Left lobe of liver (tissue), 2 donors: ENCODE measurements at regions not wholly inside any gene's neighbourhood (a gene's known extent, or its start where the extent isn't known, plus 50 kb on each side); places are given as distances from the start of the nearest gene placed in this dataset.
A peak's percentile ranks its signal among the peaks of the same experiment; 100 is the strongest.

Source experiments
- ATAC-seq: fragments of 200-7000 bp; cut with Tn5 transposase; one replicate; pipeline ENCODE4 v1.9.1; 2020; ENCODE audit warnings: mild to moderate bottlenecking, moderate library complexity
- DNase-seq: peaks from one replicate; pipeline ENCODE4 v3.0.0-alpha.2; 2020; ENCODE audit warnings: low spot score
- donor health status: DM: no; HTN: no; CAD: no; lungs with moderate emphysema.
- donor health status: DM: no; HTN: yes; CAD: no.

DNA sequence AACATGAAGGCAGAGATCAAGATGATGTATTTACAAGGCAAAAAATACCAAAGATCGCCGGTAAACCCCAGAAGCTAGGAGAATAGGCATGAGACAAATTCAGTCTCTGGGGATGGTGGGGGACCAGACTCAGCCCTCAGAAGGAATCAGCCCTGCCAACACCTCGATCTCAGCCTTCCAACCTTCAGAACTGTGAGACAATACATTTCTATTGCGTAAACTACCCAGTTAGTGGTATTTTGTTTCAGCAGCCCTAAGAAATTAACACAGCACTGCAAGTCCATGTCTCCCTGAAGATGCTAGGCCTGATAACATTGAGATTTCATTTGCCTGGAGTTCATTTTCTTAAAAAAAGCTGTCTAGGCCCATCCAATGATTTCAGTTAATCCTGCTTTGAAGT is 622.5 kb downstream of the PTPRC start:
- no peak for ATAC-seq
- DNase-seq: no peak

- ATAC-seq (no peak), DNase-seq (no peak)
Observed at GRCh38 chr1:199264283-199264682, 625.4 kb downstream of the PTPRC start.

DNA sequence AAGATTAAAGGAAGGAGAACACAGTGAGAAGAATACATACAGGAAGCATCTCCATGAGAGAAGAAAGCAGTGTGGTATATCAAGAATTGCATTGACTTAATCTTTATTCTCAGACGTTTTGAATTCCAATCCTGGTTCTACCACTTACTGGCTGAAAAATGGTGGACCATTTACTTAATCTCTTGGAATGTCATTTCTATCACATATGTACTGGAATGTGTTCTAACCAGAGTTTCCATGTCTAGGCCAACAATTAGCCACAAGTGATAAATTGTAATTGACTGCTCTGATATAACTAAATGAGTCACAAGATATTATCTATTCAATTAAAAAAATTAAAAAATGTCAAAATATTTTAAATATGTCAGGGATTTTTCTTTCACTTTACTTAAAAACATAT is 626.1 kb downstream of the PTPRC start:
- DNase-seq: no peak

DNA sequence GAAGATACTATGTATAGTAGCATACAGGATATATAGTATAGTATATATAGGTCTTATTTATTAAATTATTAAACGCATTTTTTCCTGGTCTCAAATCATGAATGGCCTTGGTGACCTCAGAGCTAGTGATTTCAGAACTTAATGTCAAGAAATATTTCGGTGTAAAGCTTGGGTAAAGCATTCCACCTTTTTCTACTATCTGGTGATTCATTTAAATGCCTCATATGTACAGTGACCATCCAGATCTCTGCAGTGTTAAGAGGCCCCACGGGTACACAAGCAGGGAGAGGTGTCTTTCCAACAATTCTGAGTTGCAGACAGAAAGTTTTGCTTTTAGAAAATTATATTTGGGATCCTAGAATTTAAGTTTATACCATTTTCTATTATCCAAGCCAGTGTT is 626.5 kb downstream of the PTPRC start:
- ATAC-seq (no peak), DNase-seq (no peak)

More for the DNA sequence above, 626.1 kb downstream of the PTPRC start:
- ATAC-seq: no peak

GRCh38 chr1:199269241-199269640 is 630.4 kb downstream of the PTPRC start:
- no peak for DNase-seq
- no peak for ATAC-seq

DNA sequence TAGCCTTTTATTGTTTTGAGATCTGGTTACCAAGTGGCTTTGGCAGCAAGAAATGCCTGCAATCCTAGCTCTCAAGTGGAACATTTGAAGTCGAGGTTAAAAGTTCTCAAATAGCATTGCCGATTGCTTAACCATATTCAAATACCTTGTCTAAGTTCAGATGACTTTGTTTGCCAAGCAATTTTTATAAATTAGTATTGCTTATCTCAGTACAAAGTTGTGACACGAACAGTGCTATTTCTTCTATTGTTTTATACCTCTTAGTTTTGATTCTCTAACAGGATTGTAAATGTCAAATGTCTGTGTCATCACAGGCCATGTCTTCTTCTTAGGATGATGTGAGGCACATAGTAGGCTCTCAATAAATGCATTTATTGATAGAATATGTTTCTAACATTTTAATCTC is 633.3 kb downstream of the PTPRC start:
- no peak for ATAC-seq

GRCh38 chr1:199272628-199273086 is 633.8 kb downstream of the PTPRC start:
- ATAC-seq (no peak), DNase-seq (no peak)

More for the DNA sequence above, 633.3 kb downstream of the PTPRC start:
- DNase-seq: no peak

DNA sequence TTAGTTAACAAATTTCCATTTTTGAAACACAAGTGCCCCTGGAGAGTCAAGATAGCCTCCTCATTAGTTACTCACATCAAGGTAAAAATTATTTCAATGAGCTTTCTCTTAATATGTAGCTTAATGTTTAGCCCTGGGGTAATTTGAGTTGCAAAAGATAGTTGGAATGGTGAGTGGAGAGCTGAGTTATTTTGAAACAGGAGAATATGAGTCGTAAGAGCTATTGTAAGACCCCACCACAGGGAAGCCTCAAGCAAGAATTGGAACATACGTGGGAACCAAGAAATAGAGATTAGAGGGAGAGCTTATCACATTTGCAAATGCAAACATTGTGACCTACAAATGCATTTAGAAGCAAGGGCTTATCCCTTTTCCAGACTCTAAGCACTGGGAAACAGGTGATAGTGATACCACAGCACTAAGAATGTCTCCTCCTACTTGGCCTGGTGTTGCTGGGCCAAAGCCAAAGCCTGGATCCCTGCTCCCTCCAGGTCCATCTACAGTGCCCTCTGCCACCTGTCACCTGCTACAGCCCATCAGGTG is 635.1 kb downstream of the PTPRC start:
- ATAC-seq: peak; percentile 58
- DNase-seq: no peak

GRCh38 chr1:199279067-199279466 is 640.2 kb downstream of the PTPRC start:
- DNase-seq (no peak), ATAC-seq (no peak)

DNA sequence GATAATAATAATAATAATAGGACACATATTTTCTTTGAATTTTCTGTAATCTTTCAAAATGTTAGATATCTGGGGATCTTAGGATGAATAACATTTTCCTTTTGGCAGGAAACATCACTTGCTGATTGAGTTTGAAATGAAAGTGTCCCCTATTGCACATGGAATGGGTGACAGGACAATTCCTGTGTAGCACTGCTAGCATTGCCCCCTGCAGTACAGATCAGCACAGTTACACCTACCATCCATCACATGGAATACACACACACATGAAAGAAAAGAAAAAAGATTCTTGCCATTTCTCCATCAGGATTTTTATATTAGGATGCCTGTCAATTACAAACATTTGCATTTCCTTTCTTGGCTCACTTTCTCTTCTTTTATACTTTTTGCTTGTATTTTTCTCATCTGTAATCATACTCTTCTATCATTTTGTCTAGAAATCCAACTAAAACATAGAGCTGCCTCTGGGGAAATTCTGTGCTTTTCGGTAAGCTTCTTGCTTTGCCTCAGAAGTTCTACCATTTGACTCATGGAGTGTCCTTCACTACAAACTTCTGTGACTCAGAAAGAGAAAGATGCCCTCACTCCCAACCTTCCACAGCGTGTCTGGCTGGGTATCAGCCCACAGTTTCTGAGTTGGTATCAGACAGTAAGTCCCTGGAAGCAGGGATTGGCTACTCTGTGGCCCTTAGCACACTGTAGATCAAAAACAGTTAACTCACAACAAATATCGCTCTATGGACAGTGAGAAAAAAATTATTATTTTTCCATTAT is 641.2 kb downstream of the PTPRC start:
- no peak for ATAC-seq

DNA sequence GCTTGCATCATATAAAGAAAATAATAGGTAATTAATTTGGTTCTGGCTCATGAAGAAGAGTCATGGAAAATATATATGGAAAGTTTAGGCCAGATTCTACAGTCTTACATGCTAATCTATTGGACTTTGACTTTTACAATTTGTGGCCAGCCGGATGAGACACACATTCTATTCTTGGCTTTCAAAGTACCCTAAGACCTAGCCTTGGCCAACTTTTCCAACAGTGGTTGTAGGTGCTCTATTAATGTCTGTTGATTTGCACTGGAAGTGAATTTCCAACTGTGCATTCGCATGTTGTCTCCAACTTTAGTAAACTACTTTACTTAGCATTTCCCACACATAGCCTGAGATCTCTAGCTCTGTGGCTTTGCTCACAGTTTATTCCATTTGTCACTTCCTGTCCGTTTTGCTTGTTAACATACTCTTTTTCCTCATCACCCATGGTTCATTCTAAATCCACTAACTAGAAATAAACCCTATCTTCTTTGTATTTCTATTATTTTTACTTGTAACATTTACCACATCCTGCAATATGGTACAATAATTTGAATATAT is 644.0 kb downstream of the PTPRC start:
- DNase-seq: no peak

More for the DNA sequence above, 641.2 kb downstream of the PTPRC start:
- DNase-seq: no peak

GRCh38 chr1:199283794-199284193 is 645.0 kb downstream of the PTPRC start:
- DNase-seq: no peak
- no peak for ATAC-seq

More for the DNA sequence above, 644.0 kb downstream of the PTPRC start:
- ATAC-seq: no peak

GRCh38 chr1:199287206-199287605 is 648.4 kb downstream of the PTPRC start:
- ATAC-seq (no peak), DNase-seq (no peak)

DNA sequence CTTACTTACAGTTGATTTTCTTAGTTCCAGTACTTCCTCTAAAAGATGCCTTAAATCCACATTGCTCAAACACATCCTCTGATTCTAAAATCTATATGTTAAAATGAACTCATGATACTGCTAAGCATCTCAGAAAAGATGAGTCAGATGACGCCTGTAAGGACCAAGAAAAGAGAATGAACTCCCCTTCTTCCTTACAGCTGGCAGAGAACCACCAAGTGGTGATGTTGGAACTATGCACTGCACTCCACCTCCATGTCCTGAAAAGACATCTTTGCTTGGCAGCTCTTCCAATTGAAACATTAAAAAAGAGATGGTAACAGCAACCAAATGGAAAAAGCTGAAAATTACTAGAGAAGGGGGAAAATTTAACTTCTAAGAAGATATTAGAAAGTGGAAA is 648.8 kb downstream of the PTPRC start:
- DNase-seq (no peak), ATAC-seq (no peak)

- DNase-seq (no peak), ATAC-seq (no peak)
Observed at GRCh38 chr1:199290186-199290585, 651.3 kb downstream of the PTPRC start.

DNA sequence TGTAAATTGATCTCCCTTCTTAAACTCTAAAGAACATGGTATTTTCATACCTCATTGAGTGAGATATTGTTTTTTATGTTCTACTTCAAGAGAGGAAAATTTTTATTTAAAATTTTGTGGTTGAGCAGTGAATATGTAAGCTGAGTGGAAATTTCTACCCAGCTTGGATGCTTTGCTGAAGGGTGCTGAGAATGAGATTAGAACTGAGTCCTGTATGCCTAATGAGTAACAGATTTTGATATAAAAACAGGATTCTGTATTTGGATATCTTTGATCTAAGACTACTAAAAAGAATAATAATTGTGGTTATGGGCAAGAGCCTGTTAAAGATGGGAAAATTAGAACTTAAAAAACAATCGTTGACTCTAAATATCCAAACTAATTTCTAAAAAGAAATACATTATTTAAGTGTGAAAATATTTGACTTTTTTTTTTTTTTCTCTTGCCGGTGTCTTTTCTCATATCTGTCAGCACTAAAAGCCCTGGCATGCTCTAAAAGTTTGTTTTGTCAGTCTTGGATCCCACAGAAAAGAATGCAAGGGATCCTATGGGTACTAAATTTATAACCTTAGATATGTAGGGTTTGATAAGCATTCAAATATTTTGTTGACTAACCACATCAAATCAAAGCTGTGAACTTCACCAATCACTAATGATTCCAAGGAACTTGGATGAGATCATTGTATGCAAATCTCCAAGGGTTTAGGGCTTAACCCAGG is 652.3 kb downstream of the PTPRC start:
- no peak for DNase-seq
- ATAC-seq: no peak

DNA sequence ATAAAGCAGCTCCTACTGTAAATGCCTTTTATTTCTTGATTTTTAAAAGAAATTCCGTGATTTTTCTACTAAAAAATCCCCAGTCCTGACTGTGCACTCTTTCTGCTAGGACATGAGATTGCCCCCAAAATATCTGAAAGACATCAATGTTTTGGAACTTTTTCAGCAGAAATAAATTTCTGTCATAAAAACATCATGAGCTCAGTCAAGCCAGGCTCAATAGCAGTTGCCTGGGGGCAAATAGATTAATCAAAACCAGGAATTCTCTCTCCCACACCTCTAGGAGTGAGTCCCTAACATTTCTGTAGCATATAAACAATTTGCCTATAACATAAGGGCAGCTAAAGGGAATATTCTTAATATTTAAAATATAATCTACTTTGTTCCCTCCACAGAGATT is 654.1 kb downstream of the PTPRC start:
- ATAC-seq: no peak
- DNase-seq: no peak

GRCh38 chr1:199295107-199295506 is 656.3 kb downstream of the PTPRC start:
- DNase-seq (no peak), ATAC-seq (no peak)

DNA sequence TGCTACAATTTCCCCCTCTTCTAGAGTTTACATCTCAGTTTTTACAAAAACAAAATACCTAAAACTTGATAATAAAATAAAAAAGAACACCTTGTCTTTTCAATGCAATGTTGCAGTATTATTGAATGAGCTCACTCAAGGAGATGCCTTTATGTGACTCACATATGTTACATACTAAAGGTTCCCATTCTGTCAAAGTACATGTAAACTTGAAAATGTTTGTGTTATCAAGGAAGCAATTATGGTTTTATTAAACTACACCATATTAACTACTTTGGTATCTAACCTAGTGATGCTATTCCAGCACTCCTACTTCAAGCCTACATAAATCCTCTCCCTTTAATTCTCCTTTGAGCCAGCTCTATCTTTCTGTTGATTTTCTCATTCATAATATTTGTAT is 658.3 kb downstream of the PTPRC start:
- DNase-seq: no peak
- ATAC-seq: no peak

DNA sequence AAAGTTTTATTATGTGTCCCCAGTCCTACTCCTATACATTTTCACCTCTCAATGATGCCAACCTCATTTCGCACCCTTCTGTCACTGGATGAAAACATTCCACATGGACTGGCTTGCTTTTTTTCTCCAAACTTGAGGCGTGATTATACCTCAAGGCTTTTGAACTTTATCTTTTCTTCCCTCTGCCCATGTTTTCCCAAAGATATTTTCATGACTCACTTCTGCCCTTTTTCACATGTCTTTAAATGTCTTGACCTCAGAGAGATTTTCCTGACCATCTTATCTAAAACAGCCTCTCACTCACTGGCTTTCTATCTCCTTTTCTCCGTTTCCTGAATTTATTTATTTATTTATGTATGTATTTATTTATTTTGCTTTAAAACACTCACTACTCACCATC is 659.0 kb downstream of the PTPRC start:
- no peak for ATAC-seq
- no peak for DNase-seq

DNA sequence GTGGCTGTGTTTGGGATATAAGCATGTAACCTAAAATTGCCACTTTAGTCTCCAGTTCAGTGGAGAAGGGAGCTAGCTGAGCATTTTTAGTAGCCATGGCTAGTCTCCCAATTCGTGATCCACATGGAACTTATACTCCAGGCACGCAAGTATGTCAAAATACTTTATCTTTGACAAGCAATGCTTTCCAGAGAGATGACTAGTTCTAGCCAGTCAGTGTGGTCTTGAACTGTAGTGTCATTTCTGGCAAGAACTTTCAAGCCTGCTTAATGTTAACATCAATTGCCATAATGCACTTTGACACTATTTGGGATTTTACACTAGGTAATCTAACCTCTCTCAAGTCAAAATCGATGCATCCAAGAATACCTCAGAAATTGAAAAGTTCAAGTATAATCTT is 660.0 kb downstream of the PTPRC start:
- no peak for DNase-seq
- no peak for ATAC-seq
